Esophagus squamous epithelium (tissue), 4 donors: ENCODE measurements at regions not wholly inside any gene's neighbourhood (a gene's known extent, or its start where the extent isn't known, plus 50 kb on each side); places are given as distances from the start of the nearest gene placed in this dataset.

Experiments used
- CTCF ChIP-seq, 6 experiments: fragments of 450-650 bp in 4 of 6; fragments of 200-600 bp in 2 of 6; sonication (generic) in 2 of 6; IDR thresholded peaks; one replicate each; pipeline ENCODE4 v1.5.1; 2016 to 2019; ENCODE audit warnings: antibody characterized with exemption in 6 of 6, mild to moderate bottlenecking in 4 of 6, moderate library complexity in 4 of 6
- POLR2A ChIP-seq, 4 donors: fragments of 450-650 bp; IDR thresholded peaks; one replicate each; pipeline ENCODE4 v1.6.1; 2017; ENCODE audit warnings: antibody characterized with exemption in 4 of 4, mild to moderate bottlenecking in 4 of 4, moderate library complexity in 3 of 4

GRCh38 chr20:52290569-52290968 is 99.0 kb upstream of the ZFP64 start:
- TF ChIP-seq CTCF (IDR thresholded peaks at IDR 0.05): no peak
- no peak for TF ChIP-seq POLR2A (IDR thresholded peaks at IDR 0.05)
